GM18505 (cell line): ENCODE measurements at regions not wholly inside any gene's neighbourhood (a gene's known extent, or its start where the extent isn't known, plus 50 kb on each side); places are given as distances from the start of the nearest gene placed in this dataset.

ENCODE experiments used
- ATAC-seq: cut with Tn5 transposase; IDR thresholded peaks from one replicate; pipeline ENCODE4 v1.9.1; 2021; ENCODE audit not compliant: unreplicated experiment
- POLR2A ChIP-seq: IDR thresholded peaks from 4 replicates; pipeline ENCODE4 v1.6.1; 2011; ENCODE audit warnings: borderline replicate concordance; ENCODE audit not compliant: insufficient read depth, insufficient read length; ENCODE audit errors: extremely low read depth

DNA sequence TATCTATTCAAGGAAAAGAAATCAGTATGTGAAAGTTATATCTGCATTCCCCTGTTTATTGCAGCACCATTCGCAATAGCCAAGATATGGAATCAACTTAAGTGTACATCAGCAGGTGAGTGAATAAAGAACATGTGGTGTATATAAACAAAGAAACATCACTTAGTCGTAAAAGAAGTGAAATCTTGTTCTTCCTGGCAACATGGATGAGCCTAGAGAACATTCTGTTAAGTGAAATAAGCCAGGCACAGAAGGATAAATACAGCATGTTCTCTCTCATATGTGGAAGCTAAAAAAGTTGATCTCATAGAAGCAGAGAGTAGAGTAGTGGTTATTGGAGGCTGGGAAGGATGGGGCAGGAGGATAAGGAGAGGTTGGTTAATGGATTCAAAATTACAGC, 287.9 kb upstream of the FERMT1 start:
- no peak for ATAC-seq
- TF ChIP-seq POLR2A: no peak

DNA sequence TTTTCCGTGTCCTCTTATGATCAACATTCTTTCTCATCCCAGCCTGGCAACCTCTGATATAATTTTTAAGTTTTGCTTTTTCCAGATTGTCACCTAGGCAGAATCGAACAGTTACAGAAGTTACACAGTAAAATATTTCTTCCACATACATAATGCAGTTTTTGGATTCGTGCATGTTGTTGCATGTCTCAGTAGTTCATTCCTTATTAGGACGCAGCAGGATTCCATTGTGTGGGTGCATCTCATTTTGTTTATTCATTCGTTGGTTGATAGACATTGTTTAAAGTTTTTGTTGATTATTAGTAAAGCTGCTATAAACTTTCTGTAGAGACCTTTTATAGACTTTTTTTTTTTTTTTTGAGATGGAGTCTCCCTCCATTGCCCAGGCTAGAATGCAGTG, 284.3 kb upstream of the FERMT1 start:
- no peak for TF ChIP-seq POLR2A
- ATAC-seq: no peak

DNA sequence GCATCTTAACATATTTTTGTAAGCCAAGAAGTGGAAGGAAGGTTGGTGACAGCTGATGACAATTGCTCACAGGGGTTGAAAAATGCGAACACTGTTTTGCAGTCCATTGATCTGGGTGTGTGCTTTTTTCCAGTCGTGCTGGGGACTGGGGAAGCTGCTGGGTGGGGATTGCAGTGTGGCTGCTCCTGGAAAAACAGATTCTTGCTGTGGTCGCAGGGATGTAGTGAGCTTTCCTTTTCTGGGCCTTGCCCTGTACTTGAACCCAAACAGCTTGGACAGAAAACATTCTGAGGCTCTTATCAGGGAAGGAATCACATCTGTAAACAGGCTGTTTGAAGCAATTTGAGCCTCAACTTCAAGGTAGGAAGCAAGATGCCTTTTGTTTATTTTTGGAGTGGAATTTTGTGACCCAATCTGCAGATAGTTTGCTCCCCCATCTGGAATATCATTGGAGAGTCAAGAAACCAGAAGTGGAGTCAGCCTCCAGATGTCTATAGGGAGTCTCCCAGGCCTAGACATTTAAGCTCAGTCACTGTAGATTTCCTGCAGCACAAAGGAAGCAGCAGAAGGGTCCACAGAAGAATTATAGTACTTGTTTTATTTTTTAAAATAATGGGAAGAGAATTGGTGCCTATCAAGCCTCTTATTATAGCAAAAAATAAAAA, 279.2 kb upstream of the FERMT1 start:
- no peak for TF ChIP-seq POLR2A
- ATAC-seq: no peak

DNA sequence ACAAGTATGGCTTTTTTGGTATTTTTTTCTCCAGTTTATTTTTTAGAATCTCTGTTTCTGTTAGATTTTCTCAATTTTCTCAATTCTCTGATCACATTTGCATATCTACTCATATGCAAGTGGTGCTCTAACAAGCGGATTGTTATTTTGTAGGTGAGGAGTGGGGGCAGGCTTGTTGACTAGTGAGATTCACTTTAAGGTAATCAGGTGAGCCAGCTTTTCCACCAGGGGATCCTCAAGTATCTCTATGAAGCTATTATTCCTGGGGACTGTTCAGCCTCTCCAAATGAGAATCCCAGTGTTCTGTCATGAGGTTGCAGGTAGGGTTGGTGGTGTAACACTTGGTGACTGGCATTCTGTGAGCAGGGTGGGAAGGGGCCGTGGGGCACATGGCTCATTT, 274.3 kb upstream of the FERMT1 start:
- ATAC-seq: no peak
- TF ChIP-seq POLR2A: no peak

DNA sequence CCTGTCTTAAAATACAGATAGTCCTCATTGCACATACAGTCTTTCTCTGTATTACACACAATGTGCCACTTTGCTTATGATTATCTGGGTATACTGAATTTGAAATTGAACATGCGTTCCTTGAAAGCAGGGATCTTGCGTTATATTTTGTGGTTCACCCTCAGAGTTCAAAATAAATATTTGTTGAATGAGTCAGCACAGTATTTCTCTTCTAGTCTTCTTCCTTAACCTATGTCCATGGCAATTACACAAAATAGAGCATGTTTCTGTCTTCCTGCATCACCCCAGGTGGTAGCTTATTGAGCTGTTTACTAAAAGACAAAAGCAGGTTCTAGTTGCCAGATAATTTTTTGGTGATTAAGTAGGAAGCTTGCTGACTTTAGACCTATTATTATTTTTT, 272.9 kb upstream of the FERMT1 start:
- no peak for ATAC-seq
- TF ChIP-seq POLR2A: no peak

DNA sequence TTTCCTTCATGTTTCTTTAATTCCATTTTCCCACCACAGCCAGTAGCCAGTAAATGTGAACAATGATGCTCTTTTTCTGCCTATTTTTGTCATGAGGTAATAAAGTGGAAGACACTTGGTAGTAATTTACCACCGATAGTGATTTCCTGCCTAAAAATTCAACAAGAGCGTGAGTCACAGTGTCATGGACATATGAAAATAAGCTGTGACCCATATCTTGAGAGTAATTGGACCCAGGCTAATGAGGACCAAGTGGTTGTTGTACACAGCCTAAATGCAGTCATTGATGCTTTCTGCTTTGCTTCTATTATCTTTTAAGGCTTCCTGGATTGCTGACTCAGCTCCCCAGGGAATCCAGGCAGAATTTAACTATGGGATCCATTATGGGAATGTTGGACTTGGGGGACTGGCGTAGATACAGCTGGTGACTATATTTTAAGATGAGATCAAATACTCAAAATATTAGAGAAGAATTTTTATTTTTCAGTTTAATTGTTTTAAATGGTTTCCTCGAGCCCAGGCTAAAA, 265.9 kb upstream of the FERMT1 start:
- no peak for TF ChIP-seq POLR2A

DNA sequence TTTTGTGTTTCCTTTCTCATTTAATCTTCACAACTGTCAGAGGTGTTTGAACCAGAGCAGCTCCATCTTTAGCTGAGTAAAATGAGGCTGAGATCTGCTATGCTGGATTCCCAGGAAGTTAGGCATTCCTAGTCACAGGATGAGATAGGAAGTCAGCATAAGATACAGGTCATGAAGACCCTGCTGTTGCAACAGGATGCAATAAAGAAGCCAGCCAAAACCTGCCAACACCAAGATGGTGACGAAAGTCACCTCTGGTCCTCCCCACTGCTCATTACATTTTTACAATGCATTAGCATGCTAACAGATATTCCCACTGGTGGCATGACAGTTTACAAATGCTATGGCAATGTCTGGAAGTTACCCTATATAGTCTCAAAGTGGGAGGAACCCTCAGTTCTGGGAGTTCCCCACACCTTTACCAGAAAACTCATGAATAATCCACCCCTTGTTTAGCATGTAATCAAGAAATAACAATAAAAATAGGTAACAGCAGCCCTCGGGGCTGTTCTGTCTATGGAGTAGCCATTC, 262.2 kb upstream of the FERMT1 start:
- no peak for TF ChIP-seq POLR2A
- no peak for ATAC-seq

More for the DNA sequence above, 265.9 kb upstream of the FERMT1 start:
- ATAC-seq: no peak

DNA sequence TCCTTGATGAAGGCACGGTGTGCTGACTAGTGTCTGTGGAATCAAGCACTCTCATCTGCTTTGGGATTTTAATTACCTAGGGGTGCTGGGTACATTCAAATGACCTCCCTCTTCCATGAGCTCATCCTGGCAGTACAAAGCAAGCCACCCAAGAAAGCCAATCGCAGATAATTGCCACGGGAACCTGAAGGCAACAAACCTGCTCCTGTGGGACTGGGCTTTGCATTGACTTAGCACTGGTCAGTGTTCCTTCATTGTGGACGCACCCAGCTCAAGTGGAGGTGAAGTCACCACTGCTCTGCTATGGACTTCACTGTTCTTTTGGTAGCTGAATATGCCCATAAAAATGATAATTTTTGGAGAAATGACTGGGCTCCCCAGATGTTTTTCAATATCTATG, 261.6 kb upstream of the FERMT1 start:
- no peak for ATAC-seq
- no peak for TF ChIP-seq POLR2A

DNA sequence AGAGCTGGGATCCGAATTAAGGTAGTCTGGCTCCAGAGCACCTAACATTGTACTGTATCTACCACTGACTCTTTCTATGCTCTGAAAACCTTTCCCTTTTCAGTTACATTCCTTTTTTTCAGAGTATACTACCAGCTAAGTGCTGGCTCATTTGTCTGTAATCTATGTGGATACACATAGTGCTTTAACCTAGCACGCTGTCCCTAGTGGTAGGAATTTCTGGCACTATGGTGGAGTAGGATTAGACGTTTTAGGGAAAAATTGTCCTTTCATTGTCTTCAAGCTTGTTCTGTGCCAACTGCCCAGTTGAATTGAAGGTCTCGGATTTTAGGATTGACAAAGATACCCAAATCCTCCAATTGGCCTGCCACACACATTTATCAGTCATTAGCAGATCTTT, 259.1 kb upstream of the FERMT1 start:
- ATAC-seq: no peak
- TF ChIP-seq POLR2A: no peak

DNA sequence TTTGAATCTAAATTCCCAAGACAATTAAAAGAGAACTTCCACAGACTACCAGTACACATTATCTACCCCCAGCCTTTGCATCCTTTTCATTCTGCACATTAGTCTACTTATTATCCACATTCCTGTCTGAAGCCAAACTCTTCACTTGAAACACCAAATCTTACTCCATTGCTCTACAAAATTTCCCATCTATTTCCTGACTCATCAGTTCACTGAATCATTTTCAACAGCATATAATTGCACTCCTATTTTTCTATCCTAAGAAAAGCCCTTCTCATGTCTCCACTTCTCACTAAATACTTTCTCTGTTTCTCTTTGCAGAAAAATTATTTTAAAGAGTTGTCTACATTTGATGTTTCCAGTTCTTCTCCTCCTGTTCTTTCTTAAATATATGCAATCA, 239.4 kb upstream of the FERMT1 start:
- ATAC-seq: no peak
- TF ChIP-seq POLR2A: no peak

DNA sequence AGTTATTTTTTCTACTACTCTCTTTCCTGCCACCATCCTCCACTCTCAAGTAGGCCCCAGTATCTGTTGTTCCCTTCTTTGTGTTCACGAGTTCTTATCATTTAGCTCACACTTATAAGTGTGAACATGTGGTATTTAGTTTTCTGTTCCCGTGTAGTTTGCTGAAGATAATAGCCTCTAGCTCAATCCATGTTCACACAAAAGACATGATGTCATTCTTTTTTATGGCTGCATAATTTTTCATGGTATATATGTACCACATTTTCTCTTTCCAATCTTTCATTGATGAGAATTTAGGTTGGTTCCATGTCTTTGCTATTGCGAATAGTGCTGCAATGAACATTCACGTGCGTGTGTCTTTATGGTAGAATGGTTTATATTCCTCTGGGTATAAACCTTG, 237.9 kb upstream of the FERMT1 start:
- no peak for TF ChIP-seq POLR2A
- ATAC-seq: no peak

DNA sequence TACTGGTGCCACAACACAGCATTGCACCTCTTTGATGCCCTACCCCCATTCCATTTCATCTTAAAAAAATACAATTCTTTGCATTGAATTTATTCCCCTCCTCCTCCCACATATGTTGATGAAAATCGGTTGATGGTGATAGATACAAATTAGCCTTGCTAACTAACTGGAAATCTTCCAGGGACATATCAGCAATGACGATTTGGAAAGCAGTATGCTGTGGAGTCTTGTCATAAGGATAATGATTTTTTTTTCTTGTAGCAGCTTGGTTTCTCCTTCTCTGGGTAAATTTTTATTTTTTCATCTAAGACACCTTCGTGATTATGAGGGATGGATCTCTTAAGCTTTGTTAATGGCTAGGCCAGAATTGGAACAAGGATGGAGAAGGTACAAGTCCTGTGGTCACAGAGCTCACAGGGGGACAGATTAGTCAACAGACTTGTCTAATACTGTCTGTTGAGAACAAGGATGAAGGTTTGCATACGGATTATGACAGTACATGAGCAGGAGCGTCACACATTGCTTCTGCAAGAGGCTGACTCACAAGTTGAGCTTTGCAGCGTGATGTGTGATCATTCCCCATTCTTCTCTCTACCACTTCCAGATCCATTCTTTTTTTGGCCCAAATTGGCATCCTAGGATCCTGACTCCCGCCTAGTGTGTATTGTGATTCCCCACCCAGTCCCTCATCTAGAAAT, 233.1 kb upstream of the FERMT1 start:
- ATAC-seq: no peak
- no peak for TF ChIP-seq POLR2A

DNA sequence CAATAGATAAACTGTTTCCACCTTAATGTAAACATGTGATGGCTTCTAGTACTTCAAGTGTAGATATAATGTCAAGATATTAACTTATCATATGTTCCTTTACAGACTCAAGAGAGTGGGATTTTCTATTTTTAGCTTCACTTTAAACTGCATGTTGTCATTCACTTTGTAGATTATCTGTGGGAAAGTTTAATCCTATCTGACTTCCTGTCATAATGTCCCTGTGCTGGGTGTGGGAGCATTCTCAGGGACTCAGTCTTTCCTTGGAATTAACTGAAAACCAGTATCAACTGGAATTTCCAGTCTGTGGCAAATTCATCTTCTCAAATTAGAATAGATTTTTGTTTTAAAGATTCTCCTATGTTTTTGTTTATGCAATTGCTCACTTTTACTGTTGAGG, 226.1 kb upstream of the FERMT1 start:
- TF ChIP-seq POLR2A: no peak
- no peak for ATAC-seq

DNA sequence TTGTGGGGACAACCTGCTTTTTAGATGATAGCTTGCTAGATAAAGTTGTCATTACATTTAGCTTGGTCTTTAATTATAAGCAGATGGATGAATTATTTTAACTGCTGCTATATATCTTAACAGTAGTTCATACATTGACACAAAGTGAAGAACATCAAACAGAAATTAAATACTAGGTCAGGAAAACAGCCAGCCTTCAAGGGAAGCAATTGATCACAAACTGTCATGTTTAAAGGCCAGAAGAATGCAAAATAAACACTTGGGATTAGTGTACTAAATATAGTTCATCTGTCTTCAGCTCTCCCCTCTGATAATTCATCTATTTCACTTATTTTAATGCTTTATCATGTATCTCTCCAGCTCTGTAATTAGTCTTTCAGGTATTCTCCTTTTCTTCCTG, 225.1 kb upstream of the FERMT1 start:
- ATAC-seq: no peak
- no peak for TF ChIP-seq POLR2A
